SHP77 (cell line): ENCODE measurements at regions not wholly inside any gene's neighbourhood (a gene's known extent, or its start where the extent isn't known, plus 50 kb on each side); places are given as distances from the start of the nearest gene placed in this dataset.

ENCODE experiments used
- DNase-seq, 2 experiments: peaks; one replicate each; lab custom pipeline; 2025; lab: John Stamatoyannopoulos, UW

DNA sequence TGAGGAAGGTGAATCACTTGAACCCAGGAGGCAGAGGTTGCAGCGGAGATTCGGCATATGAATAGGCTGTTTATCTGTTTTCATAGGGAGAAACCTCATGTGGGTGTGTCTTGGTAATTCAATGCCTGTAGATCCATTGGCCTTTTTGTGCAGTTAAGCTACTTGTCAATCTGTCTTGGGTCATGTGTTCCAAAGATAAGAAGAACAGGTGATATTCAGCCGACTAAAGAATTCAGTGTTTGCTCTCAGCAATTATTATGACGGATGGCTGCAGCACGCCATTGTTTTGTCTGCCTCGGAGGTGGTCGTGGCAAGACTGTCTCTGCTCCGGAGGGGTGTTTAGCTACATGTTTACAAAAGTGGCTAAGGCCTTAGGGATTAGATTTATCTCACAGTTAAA, 573.0 kb upstream of the PCDH9 start:
- DNase-seq: no peak

DNA sequence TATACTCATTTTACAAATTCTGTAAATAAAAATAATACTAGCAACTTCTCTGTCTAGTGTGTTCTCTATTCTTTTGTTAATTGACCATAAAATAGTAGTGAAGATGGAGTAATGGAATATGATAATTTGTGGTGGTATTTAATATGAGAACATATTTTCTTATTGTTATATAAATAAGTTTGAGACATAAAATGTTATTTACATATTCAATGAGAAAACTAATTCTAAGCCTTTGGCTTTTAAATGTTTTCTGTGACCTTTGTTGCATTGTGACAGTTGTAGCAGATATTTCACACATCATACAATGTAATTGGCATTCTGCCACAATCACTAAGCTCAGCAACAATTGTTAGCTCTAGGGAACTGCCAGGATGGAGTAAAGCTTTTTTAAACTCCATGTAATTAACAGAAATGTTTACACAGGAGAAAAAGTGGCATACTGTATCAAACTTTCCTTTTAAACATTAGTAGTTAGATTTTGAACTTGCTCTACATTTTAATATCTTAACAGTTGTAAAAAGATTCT, 562.1 kb upstream of the PCDH9 start:
- DNase-seq: peak in 1 of 2 experiments; percentile 5

DNA sequence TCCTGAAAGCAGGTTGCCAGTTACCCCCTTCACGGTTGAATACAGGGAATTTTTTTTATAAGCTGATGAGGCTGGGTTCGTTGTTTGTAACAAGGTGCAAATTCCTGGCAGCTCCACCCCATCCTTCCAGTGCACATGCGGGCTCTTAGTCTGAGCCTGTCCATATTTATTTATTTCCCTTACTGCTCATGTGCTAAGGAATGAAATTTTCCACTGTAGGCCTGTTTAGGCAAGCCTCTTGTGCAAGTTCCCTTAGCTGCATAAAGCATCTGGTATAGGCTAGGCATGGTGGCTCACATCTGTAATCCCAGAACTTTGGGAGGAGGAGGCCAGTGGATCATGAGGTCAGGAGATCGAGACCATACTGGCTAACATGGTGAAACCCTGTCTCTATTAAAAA, 560.9 kb upstream of the PCDH9 start:
- no peak for DNase-seq

DNA sequence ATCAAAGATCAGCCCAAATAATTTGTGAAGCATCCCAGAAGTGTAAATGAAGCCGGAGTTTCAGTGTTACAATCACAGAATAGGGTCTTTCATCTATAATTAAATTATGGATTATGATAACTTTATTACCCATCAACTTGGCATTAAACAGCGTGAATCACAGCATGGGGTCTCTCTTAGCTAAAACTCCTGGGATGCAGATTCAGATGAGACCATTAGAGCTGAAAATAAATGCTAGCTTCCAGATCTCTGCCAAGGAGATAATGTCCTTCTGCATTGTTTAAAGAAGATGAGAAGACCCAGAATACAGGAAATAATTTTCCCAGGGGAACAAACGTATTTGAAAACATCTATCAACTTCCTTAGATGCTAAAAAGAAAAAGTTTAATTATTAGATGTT, 546.0 kb upstream of the PCDH9 start:
- no peak for DNase-seq

DNA sequence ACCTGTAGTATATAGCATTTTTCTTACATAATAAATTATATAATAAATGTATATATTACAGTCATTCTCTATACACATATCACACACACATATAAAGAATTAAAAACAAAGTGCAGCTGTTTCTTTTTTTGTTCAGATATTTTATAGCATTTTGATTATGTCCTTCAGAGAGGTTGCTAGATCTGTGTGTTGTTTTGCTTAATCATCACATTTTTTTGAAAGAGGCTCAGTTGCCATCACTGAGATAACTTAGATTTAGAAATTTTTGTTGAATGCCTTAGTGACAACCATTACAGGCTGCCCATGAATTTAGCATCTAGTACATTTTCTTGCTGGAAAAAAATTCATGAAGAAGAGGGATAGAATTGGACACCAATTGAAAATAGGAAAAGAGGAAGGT, 545.2 kb upstream of the PCDH9 start:
- no peak for DNase-seq

DNA sequence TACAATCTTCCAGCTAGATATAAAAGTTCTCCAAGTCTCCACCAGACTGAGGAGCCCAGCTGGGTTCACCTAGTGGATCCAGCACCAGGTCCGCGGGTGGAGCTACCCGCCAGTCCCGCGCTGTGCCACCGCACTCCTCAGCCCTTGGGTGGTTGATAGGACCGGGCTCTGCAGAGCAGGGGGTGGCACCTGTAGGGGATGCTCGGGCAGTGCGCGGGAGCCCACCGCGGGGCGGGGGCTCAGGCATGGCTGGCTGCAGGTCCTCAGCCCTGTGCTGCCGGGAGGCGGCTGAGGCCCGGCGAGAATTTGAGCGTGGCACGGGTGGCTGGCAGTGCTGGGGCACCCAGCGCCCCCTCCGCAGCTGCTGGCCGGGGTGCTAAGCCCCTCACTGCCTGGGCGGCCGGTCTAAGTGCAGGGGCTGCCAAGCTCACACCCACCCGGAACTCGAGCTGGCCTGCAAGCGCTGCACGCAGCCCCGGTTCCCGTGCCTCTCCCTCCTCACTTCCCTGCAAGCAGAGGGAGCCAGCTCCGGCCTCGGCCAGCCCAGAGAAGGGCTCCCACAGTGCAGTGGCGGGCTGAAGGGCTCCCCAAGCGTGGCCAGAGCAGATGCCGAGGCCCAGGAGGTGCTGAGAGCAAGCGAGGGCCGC, 542.8 kb upstream of the PCDH9 start:
- no peak for DNase-seq

DNA sequence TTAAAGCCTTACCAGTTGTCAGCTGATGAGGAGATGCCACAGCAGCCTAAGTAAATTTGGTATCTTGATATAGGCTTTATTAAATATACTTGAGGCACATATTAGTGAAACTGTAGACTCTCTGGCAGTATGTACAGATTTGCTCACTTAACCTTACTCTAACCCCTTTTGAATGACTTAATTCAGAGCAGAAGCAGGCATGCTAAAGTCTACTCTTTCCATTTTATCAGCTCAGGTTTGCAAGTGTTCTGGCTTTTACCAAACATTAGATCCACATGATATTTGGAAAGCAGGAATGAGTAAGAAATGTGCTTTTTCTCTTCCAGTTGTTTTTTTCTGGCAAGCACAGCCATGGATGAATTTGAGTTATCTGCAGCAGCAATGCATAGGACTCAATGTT, 541.0 kb upstream of the PCDH9 start:
- DNase-seq: no peak

DNA sequence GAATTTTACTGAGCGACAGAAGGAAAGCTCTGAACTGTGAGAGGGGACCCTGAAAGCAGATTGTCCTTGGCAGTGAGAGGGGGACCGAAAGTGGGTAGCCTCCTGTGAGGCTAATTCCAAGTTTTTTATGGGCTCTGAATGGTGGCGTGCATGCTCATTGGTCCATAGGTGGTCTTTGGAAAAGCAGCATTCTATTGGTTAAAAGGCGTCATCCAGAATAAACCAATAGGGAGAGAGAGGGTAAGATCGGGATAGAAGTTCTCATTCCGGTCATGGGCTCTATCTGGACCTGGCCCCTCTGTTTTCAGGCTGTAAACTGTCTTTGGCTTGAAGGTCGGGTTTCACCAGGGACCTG, 539.8 kb upstream of the PCDH9 start:
- DNase-seq: no peak

DNA sequence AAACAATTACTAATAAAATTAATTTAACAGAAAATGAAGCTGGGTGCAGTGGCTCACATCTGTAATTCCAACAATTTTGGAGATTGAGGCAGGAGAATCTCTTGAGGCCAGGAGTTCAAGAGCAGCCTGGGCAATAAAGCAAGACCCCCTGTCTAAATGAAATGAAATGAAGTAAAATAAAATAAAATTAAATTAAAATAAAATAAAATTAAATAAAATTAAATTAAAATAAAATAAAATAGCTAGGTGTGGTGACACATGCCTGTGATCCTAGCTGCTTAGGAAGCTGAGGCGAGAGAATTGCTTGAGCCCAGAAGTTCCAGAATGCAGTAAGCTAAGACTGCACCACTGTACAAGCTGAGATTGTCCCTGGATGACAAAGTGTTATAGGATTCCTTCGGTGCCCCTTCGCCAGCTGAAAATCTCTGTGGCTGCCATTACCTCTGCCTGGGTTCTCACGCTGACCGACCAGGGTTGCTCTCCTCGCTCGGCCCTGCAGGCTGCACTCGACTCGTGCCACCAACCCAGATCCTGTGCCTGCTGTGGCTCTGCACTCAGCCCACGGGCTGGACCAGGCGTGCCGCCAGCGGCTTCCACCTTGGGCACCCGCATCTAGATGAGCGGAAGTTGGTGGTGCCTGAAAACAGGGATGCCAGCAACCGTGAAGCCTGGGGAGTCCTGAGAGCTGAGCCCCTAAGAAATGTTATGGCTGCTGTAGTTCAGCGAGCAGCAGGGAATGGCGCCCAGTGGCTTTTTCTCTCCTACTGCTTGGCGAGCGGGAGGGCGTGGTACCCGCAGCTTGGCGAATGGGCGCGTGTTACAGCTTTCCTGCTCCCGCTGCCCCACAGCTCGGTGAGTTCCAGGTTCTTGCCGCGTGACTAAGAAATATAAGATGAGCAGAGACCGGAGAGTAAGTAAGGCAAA, 539.2 kb upstream of the PCDH9 start:
- DNase-seq: no peak

DNA sequence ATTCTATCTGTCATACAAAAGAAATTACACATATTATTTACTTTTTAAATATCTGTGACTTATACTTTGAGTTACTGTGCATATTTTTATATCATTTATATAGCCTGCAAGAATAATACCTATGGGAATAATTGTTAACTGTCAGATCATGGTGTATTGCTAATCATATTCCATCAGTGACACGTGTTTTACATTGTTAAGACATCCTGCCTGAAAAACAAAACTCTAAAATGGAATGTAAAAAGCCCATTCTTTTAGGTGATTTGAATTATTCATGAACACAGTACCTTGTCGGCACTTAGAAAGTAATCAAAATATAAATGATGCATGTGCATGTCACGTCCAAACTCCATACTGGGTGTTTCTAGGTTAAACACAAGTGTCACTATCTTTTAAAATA, 533.8 kb upstream of the PCDH9 start:
- DNase-seq: no peak

DNA sequence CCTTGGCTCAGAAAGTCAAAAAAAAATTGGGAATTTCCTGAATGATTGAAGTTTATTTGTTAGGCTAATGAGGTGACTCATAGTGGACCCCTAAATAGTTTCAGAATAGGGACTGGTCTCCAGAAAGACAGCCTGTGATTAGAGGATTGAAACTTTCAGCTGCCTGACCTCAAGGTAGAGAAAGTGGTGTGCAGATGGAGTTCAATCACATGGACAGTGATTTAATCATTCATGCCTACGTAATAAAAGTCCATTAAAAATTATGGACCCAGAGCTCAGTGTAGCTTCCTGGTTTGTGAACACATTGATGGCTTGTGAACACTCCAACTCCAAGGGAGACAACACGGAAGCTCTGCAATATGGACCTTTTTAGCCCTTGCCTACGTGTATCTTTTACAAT, 533.2 kb upstream of the PCDH9 start:
- no peak for DNase-seq

DNA sequence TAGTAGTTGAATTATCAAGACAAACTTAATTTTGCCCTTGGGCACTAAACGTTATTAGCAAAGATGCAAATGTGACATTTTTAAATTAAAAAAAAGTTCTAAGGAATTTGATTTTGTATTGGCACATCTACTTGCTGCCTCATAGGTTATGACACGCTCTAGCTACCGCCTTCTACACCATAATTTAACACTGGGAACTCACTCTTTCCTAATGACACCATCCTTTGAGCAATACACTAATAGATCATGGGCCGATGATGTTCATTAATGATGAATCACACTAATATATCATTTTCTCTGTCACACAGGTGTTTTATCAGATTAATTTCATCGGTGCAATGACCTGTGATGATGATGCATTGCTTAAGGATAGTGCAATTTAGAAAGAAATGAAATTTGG, 528.8 kb upstream of the PCDH9 start:
- no peak for DNase-seq

DNA sequence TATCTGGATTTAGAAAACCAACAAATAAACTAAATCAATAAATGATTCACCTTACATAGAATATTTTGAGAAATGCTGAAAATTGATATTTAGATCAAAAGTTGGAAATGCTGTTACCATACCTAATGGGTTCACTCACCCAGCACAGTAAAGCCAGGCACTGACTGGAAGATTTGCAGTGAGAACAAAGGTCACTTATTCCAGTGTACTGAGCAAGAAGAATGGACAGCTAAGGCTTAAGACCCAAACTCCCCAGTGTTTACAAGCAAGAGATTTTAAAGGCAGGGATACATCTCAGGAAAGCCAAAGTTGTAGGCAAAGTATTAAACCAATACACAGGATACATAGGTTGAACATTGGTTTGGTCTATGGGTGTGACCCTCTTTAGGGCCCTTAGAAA, 523.9 kb upstream of the PCDH9 start:
- no peak for DNase-seq

DNA sequence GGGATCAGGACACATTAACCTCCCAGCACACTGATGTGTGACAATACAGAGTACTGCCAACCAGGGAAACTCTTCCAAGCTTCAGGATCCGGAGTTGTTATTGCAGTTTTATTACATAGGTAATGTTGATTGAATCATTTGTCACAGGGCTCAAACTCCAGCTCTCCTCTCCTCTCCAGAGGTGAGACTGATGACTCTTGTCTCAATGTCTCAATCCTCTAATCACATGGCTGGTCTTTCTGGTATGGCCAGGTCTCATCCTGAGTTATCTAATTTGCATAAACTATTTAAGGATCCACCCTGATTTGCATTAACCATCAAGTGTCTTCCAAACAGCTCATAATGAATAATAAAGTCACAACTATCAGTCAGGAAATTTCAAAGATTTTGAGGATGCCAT, 522.6 kb upstream of the PCDH9 start:
- DNase-seq: no peak

DNA sequence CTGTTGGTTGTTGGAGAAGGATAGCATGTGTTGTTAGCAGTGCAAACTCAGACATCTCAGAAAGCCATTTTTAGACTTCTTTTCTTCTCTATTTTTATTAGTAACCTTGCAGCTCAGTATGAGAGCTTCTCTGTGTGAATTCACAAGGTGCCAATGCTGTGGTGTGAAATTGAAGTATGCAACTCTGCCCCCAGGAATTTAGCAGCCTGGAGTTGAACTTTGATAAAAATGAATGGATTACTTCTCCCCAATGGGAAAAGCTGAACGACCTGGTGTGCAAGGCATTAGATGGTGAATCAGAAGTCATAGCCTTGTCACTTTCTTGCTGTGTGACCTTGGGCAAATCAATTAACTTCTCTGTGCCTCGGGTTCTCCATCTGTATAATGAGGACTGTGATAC, 512.3 kb upstream of the PCDH9 start:
- DNase-seq: no peak

DNA sequence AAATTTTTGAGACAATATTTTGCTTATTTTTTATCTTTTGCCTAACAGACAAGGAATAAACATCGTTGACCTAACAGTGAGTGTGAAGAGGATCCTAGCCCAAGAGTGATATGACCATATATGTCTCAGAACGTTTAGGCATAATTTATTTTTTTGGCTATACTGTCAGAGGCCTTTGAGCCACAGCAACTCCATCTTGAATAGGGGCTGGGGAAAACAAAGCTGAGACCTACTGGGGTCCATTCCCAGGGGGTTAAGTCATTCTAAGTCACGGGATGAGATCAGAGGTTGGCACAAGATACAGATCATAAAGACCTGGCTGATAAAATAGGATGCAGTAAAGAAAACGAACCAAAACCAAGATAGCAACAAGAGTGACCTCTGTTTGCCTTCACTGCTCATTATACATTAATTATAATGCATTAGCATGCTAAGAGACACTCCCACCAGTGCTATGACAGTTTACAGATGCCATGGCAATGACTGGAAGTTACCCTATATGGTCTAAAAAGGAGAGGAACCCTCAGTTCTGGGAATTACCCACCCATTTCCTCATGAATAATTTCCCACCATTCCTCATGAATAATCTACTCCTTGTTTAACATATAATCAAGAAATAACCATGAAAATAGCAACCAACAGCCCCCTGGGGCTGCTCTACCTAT, 510.9 kb upstream of the PCDH9 start:
- DNase-seq: no peak

DNA sequence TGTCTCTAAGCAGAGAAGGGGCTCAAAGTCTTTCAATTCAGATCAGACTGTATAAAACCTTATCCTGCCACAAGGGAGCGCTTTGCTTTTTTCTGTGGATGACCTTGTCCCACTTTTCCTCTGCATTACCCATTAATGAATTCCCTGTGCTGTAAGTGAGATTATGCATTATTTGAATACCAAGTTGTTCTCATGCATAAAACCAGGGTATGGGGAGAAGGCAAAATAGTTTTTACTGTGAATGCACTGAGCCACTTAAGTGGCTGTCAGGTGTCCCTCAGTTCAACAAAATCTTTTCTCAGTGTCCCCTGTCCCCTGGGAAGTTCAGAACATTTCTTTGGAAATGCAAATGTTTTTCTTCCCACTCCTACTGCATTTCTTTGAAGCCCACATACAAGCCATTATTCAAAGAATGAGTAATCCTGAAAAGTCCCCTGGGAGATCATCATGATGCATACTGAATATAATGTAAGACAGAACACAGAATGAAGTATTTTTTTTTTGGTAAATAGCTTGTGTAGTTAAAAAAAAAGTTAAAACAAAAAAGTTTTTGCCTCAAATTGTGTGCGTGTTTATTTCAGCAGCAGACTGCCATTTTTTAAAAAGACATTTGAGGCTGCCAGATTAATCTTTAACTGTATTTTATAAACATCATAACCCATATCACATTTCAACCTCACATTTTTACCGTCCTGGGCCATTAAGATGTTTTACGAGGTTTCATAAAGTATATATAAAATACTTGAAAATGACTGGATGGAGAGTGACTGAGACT, 506.7 kb upstream of the PCDH9 start:
- DNase-seq: peak; percentile 8 to 28

DNA sequence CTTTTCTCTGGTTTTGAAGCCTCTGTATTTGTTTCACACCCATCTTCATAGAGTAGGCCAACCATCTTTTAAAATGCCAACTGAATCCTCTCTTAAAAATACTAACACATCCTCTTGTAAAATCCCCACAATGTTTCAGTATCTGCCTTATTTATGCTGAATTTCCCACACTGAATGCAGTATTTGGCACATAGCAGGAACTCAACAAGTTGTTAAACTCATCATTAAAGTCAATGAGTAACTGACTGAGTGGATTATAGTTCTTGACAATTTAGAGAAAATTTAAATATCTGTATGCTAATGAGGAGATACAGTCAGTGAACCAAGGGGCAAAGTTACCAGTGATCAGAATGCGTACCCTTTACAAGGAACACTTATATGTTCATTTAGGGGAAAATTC, 505.5 kb upstream of the PCDH9 start:
- no peak for DNase-seq

DNA sequence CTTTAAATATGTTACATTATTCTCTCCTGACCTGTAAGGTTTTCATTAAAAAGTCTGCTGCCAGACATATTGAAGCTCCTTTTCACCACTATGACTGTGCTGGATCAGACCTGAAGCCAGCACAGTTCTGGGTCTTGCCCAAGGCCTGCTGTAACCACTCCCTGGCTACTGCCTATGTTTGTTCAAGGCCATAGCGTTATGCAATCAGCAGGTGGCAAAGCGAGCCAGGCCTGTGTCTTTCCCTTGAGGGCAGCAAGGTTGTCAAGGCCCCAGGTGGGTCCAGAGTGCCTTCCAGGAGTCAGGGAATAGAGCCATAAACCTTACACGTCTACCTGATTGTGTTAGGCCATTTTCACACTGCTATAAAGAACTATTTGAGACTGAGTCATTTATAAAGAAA, 496.8 kb upstream of the PCDH9 start:
- DNase-seq: peak in 1 of 2 experiments; percentile 4

DNA sequence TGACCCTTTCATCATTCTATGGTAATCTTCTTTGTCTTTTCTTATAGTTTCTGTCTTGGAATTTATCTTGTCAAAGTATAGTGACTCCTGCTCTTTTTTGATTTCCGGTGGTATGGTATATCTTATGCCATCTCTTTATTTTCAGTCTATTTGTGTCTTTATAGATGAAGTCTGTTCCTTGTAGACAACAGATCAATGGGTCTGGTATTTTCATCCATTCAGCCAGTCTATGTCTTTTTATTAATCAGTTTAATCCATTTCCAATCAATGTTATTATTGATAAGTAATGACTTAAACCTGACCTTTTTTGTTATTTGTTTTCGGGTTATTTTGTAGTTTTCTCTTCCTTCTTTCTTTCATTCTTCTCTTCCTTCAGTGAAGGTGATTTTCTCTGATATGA, 495.9 kb upstream of the PCDH9 start:
- DNase-seq: no peak

DNA sequence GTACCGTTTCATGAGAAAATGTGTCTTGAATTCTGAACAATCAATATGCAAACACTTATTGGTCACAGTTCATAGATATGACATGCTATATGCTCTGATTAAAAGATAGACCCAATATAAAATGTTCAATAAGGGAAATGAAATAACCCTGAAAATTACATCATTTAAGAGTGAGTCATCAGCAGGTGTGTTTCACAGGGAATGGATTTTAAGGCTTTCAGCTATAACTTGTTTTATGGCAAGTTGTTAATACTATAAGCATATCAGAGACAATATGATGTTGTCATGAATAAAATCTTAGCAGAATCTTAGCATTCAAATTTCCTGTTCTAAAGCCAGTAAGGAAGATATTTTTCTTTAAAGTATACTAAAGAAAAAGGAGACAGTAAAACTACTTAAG, 483.4 kb upstream of the PCDH9 start:
- peak in 1 of 2 experiments; percentile 0 for DNase-seq

DNA sequence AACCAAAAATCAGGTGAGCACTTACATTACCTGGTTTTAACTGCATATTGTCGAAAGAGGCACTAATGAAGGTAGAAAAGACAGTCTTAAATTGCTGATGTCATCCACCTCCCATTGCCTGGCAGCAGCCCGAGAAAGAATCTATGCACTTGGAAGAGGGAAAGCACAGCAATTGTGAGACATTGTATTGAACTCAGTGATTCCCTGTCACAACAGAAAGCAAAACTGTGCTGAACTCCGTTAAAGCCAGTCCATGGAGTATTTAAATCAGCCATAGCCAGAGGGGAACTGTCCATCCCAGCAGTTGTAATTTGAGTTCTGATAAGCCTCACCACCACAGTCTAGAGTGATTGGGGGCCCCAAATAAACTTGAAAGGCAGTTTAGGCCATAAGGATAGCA, 466.6 kb upstream of the PCDH9 start:
- DNase-seq: no peak
